Activated CD4-positive, CD25-positive, alpha-beta regulatory T cell treated with anti-CD3 and anti-CD28 coated beads, Interleukin-2, amount 50 U/mL, for 24 hours (primary cell): ENCODE measurements at regions not wholly inside any gene's neighbourhood (a gene's known extent, or its start where the extent isn't known, plus 50 kb on each side); places are given as distances from the start of the nearest gene placed in this dataset.
A peak's percentile ranks its signal among the peaks of the same experiment; 100 is the strongest.
"Not testable (repeated sequence)": the region's sequence is repeated elsewhere in the genome, so short reads cannot be mapped to it uniquely, and the experiment has no call there.

Source experiments
- ATAC-seq, 2 donors: fragments of 150-1000 bp; cut with Tn5 transposase; one replicate each; pipeline ENCODE4 v1.10.0; 2021; ENCODE audit warnings: mild to moderate bottlenecking in 1 of 2, moderate library complexity in 1 of 2

DNA sequence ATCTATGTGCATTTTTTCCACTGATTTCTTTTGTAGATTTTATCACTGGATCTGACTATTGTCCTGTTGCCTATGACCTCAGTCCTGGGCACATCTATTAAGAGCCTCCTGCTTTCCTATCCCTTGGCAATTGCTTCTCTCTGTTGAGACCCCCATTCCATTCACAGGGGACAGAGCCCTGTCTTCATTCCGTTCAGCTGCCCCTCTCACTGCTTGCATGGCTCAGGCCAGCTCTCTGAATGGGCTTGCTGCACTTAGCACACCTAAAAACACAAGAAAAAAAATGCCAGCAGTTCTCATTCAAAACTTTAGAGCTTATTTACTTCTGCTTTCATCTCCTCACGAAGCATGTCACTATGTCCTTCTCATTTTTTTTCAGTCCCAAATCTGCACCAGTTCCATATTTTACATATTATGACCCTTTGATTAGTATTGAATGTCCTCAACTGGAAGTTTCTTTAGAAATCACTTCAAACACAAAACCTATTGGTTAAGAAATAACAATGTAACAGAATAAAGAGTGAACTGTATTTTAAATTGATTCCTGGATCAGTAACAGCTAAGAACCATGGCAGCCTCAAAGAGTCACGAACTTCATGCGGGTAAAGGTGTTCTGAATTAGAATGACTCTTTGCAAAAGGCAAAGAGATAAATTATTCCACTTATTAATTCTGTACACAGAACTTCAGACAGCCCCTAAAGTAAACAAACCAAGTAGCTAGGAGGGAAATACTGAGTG, 616.5 kb downstream of the C6orf118 start:
- ATAC-seq, result no peak

DNA sequence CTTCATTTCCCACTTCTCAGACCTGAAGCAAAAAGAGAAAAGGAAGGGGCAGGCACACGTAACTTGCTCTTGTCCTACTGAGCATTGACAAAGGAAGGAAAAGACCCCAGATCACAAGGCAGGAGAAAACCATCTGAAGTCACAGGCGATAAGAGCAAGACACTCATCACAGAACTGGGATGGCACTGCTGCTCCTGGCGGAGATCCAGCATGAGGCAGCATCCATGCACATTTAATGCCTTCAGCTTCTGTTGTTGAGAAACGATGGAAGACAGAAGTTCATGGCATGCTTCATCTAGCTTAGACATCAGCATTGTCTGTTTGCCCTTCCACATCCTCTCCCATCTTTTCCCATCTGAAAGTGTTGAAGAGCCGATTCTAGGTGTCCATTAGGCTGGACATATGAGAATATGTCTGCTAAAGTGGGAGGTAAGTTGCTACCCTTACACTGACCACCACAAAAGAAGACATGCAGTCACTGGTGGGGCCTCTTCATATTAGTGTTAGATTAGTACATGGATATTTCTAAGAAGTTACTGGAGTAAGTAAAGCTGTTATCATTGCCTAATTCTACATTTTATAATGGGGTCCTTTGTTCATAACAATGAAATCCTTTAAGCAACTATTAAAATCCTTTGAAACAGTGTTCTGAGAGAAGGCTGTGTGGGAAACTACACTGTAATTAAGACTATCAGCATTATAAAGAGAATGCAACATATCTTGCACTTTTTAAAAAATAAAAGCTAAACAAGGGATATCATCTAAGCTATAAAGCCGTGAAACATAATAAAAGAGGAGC, 618.5 kb downstream of the C6orf118 start:
- no peak for ATAC-seq

DNA sequence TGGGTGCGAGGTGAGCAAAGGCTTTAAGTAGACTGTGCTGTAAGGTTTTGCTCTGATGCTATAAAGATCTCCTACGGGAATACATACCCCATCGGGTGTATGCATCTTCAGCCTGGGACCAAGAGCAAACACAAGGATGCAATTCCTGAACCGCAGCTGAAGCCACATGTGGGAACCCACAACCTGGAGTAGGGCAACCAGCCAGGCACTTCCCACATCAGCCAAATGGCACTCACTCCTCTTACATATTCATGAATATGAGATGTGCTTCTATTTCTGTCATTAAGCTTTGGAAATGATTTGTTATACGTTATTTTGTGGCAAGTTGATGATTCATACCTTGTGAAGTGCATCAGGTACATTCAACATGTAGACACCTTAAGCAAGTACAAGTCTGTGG, 619.2 kb downstream of the C6orf118 start:
- no peak for ATAC-seq

DNA sequence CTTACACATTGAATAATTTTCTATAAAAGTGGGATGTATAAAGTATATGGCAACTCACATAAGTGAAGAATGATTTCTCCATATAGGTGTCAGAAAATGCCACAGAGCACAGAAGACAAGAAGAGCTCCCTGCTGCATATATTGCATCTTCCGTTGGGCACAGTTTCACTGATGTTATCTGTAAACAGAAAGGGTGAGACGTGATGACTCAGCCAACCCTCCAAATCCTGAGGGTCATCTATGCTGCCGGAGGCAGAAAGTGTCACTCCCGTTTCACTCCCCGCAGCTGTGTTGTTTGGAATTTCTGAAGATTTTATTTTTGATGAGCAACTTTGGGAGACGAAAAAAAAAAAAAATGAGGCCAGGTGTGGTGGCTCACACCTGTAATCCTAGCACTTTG, 644.1 kb downstream of the C6orf118 start:
- no peak for ATAC-seq

DNA sequence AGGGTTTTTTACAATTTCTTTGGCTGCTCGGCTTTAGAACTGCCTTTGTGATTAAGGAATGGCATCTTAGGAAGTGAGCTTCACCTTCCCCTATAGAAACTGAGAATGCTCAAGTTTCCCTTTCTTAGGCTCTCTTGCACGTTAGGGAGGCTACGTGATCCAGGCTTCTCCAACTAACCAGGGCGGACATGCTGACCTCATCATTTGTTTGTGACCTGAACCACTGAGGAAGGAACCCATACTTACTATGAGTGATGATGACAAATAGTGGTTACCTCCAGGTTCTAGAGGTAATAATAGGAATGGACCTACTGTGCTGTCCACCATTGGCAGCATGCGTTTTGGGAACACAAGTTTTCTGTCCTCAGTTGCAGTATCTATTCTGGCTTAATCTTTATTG, 645.8 kb downstream of the C6orf118 start:
- no peak for ATAC-seq

DNA sequence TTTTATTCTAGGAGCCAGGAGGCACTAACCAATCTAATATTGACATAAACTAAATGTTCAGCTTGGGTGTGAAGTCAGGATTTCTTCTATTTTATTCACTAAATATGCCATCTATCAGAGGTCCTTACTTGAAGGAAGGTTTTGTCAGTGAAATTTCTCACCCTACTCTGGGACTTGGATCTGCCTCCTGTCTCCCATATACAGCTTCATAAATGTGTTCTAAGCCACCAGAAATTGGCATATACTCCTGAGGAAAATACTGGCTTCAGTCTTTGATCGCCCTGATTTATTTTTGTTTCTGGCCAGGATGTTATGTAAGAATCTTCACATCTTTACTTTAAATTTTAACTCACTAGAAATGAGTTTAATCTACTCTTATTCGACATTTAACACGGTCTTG, 647.7 kb downstream of the C6orf118 start:
- no peak for ATAC-seq

DNA sequence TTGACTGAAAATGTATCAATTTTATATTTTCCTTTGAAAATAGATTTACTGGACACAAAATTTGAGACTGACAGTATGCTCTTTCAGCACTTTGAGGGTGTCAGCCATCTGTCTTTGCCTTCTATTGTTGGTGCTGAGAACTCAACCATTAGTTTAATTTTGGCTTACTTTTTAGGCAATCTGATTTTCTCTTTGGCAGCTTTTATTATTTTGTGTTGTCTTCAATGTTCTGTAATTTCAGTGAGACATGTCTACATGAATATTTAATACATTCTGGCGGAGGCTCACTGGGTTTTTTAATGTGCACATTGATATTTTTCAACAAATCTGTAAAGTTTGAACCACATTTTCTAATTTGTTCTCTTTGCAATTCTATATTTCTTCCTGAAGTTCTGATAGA, 648.6 kb downstream of the C6orf118 start:
- ATAC-seq, result no peak

DNA sequence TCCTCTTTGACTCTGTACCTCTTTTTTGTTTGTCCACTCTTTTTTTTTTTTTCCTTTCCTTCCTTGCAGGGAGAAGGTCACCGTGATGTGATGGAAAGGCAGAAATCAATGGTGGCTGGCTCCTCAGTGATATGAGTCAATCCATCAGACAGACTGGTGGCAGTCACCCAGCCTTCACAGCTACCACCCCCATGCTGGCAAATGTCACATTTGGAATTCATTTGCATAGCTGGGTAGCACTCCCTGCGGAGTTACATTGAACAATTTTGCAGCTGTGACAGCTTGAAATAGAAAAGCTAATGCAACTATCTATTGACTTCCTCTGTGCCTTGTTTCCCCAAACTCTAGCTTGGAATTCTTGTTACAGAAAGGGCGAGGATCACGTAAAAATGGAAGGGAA, 668.4 kb downstream of the C6orf118 start:
- ATAC-seq, result no peak

DNA sequence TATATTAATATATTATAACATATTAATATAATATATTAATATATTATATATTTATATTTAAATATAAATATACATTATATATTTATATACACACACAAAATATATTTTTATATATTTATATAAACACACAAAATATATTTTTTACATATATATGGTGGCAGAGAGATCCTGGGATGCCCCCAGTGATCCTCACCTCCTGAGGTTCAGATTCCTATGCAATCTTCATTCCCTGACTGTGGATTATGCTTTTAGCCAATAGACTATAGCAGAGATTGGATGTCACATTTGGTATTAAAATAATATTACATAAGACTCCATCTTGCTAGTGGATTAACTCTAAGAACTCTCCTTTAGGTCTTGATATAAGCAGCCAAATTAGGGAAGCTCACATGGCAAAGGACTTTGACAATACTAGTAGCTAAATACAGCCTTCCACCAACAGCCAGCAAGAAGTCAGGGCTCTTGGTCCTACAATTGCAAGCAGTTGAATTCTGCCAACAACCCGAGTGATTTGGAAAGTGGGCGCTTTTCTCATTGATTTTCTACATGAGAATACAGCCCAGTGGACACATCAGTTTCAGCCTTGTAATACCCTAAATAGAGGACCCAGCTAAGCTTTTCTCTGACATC, 681.0 kb downstream of the C6orf118 start:
- ATAC-seq, result no peak

DNA sequence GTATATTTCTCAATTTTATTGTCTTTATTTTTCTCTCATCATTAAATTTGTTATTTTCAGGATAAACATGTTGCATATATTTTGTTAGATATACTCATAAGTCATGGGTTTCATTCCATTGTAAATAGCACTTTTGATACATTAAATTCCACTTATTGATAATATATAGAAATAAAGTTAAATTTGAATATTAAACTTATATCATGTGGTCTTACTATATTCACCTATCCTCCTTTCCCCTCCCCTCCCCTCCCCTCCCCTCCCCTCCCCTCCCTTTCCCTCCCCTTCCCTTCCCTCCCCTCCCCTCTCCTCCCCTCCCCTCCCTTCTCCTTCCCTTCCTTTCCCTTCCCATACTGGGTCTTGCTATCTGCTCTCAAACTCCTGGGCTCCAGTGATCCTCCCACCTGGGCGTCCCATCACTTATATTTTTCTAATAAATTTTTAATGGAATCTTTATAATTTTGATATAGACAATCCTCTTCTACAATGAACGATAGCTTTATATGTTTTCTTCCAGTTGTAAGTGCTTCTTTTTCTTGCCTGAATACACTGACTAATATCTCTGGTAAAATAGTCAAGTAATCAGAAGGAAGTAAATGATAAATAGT, 692.4 kb downstream of the C6orf118 start:
- ATAC-seq, result no peak

DNA sequence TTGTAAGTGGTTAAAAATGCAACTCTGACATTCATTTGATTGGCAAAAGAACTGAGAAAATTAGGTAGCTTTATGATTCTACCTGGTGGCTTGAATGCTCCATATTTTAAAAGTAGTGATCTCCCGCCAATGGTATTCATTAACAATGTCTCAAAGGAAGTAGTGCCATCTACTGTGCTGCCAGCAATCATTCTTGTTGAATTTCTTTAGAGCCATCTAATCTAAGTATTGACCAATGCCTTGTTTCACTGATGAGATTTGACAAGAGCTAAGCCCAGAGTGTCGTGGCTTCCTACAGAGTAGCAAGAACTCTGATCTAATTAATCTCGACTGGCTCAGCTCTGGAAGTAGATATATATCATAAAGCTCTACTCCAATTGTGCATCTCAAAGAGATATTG, 696.7 kb downstream of the C6orf118 start:
- no peak for ATAC-seq

DNA sequence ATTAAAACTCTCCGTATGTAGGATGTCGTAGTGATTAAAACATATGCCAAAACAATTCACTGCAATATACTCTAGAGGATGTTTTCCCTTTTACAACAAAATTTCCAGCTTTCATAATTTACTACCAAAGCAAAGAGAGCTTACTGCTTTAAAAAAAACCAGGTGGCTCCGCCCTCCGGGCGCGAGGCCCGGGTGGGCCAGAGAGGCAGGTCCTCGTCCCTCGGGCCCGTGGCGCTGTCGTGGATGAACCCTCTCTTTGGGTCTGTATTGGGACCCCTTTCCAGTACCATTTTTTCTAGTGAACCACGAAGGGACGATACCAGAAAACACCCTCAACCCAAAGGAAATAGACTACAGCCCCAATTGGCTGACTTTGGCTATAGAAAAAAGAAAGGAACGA, 698.5 kb downstream of the C6orf118 start:
- ATAC-seq, result peak in 1 of 2 donors; percentile 63

DNA sequence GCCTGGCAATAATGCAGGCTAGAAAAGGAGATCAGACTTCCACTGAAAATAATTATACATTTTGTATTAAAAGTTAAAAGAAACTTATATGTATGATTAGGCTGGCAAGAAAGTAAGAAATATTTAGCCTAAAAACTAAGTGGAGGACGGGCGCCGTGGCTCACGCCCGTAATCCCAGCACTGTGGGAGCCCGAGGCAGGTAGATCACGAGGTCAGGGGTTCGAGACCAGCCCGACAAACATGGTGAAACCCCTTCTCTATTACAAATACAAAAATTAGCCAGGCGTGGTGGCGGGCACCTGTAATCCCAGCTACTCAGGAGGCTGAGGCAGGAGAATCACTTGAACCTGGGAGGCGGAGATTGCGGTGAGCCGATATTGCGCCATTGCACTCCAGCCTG, 707.0 kb downstream of the C6orf118 start:
- not testable (repeated sequence) for ATAC-seq

DNA sequence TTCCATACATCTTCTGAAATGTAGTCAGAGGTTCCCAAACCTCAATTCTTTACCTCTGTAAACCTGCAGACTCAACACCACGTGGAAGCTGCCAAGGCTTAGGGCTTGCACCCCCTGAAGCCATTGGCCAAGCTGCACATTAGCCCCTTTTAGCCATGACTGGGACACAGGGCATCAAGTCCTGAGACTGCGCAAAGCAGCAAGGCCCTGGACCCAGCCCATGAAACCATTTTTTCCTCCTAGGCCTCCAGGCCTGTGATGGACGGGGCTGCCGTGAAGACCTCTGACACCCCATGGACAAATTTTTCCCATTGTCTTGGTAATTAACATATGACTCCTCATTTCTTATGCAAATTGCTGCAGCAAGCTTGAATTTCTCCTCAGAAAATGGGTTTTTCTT, 727.8 kb downstream of the C6orf118 start:
- ATAC-seq, result no peak

DNA sequence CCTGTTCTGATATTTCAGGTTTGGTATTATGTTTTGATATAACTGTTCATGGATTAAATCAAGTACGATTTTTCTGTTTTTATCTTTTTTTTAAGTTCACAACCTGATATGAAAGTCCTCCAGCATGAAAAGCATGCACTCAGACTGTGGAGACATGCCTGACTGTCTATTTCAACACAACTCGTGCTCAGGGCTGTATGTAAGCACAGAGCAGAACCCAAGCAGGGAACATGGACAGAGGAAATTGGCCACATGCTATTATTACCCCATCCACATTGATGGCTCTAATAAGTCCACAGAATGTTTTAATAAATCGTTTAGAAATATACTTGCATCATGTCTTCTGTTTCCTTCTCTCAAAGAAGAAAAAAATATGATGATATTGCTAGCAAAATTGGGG, 730.4 kb downstream of the C6orf118 start:
- no peak for ATAC-seq

DNA sequence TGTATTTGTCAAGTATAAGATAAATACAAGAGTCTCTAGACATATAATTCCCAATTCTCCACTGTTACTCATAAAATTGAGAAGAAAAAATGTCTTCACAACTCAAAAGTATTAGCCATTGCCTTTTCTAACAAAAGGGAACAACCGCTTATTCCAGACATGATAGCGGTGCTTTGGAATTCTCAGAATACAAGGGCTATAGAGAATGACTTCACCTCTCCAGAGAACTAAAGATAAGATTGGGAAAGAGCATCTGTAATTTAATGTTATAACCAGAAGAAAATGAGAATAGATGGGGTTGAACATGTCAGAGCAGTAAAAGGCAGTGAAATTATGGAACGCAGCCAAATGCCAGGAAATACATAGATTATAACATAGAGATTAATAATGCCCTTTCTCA, 730.8 kb downstream of the C6orf118 start:
- no peak for ATAC-seq

DNA sequence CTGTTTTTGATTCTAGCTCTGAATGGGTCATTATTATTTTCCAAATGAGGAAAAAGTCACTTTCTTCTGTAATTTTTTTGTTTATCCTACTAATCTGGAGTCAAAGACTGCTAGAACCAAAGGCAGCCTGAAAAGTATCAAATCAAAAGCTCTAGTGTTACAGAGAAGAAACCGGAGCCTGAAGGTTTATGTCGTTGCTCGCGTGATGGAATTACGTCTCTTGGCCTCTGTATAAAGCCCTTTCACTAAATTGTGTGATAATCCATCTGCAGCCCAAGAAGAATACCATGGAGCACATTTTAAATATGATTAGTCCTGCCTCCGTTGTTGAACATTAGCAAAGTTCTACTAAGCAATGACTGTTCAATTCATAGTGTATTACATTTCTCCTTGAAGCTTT, 738.6 kb downstream of the C6orf118 start:
- no peak for ATAC-seq

DNA sequence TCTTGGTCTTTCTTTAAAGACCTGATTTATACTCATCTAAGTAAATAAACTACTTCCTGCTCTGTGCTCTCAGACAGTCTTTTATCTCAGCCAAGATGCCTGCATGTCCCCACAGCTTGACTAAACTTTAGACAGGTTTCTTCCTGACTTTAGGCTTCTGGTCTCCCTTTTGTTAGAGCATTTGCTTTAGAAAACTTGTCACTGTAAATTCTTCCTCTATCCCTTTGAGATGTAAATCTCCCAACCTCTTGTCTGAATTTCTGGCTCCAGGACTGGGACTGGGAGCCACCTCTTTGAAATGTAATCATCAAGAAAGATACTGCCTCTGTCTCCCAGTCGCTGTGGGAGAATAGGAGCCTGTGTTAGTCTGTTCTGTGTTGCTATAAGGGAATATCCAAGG, 739.9 kb downstream of the C6orf118 start:
- no peak for ATAC-seq

DNA sequence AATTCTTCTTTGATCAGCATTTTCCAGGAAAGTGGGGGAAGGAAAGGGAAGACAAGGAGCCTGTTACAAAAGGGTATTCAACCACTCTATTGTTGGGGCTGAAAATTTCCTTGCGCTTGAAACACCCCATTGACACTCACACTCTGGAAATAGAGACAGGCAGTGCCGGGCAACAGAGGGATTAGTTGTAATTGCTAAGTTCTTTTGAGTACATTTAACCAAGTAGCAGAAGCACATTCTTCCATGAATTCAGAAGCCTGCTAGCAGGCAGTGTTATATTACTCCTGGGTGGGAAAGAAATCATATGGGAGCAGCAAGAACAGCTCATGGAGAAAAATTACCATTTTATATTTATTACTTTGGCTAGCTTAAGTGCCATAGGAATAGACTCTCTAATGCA, 745.5 kb downstream of the C6orf118 start:
- no peak for ATAC-seq

DNA sequence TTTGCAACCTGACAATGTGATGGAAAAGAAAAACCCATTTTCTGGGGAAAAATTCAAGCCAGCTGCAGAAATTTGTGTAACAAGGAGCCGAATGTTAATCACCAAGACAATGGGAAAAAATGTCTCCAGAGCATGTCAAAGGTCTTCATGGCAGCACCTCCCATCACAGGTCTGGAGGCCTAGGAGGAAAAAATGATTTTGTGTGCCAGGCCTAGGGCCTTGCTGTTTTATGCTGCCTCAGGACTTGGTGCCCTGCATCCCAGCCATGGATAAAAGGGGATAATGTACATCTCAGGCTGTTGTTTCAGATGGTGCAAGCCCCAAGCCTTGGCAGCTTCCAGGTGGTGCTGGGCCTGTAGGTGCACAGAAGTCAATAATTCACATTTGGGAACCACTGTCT, 747.7 kb downstream of the C6orf118 start:
- ATAC-seq, result no peak

DNA sequence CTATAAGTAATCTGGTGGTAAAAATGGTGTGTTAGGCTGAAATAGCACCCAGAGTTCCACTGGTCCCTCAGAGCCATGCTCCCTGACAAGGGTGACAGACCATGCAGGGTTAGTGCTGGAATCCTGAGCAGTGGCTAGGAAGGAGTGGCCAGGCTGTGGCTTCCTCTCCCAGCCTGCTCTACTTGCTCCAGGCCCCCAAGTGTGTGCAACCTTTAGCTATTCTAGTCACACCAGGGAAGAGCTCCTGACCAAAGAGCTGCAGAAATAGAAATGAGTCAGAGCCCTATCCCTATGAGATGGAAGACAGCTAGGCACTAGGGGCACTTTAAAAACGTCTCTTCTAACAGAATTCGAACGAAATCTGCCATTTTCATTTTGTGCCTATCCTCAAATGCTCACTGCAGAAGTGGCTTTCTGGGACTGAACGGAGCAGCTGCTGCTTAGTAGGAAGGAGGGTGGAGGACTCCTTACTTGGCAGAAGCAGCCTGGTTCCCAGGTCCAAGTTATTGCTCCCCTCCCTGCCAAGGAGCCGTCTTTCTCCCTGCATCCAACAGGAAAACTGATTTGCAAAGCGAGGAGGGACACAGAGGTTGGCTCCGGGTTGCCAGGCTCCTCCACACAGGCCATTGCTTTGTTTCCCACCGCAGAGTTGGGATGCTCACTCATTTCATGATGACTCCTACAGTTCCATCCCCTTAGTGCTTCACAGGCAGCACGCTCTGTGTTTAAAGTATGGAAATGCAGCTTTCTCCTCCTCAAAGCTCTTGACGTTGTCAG, 754.5 kb downstream of the C6orf118 start:
- ATAC-seq, result no peak

DNA sequence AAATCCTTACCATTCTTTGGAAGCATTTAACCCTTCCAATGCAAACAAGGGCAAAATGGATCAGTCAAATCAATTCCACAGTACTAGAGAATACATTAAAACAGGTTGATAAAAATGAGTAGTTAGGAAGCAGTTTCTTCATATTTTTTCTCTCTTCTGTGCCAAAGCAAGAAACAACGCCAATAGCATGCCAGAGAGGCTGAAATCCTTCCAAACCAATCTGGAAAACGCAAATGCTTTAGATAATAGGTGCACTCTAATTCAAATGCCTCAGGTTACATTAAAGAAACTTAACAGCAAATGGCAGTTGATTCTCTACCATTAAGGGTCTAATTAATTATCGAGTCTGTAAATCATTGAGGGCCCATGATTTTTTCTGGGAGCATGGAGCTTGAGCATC, 755.2 kb downstream of the C6orf118 start:
- no peak for ATAC-seq

DNA sequence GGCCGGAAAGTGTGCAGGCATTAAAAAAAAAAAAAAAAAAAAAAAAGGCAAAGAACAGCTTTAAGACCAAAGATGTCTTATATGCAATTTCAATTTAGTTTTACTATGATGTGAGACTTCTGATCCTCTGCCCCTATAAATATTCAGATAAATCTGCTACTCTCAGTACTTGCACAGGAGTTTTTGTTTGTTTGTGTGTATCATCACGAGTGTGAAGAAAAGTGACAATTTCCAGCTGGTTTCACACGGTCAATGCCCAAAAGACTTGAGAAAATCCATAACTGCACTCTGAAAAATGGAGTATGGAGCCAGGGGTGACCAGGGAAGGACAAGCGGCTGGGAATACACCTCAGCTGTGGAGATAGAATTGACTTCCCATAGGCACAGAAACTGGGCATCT, 757.7 kb downstream of the C6orf118 start:
- ATAC-seq, result no peak
